ENCODE measurements at regions not wholly inside any gene's neighbourhood (a gene's known extent, or its start where the extent isn't known, plus 50 kb on each side); places are given as distances from the start of the nearest gene placed in this dataset.

- no peak for TF ChIP-seq CTCF (conservative IDR thresholded peaks at IDR 0.05)
- no peak for TF ChIP-seq ZFX (IDR thresholded peaks at IDR 0.05)
- H3K27ac ChIP-seq = no peak overlapping the region
These were observed 838.3 kb upstream of the ROBO1 start for GRCh38 chr3:80606073-80606472.

GRCh38 chr3:80601479-80601878 lies 833.7 kb upstream of the ROBO1 start:
- TF ChIP-seq ZFX (IDR thresholded peaks at IDR 0.05) = no peak
- no peak for TF ChIP-seq CTCF (conservative IDR thresholded peaks at IDR 0.05)
- no peak overlapping the region for H3K27ac ChIP-seq

GRCh38 chr3:80592792-80593191 lies 825.0 kb upstream of the ROBO1 start:
- no peak overlapping the region for H3K27ac ChIP-seq
- TF ChIP-seq ZFX (IDR thresholded peaks at IDR 0.05) (no peak), CTCF (conservative IDR thresholded peaks at IDR 0.05) (no peak)

GRCh38 chr3:80586338-80586737 lies 818.5 kb upstream of the ROBO1 start:
- no peak overlapping the region for H3K27ac ChIP-seq
- TF ChIP-seq CTCF (conservative IDR thresholded peaks at IDR 0.05) (no peak), ZFX (IDR thresholded peaks at IDR 0.05) (no peak)

GRCh38 chr3:80580146-80580545 lies 812.3 kb upstream of the ROBO1 start:
- no peak for TF ChIP-seq CTCF (conservative IDR thresholded peaks at IDR 0.05)
- no peak for TF ChIP-seq ZFX (IDR thresholded peaks at IDR 0.05)
- H3K27ac ChIP-seq = no peak overlapping the region

GRCh38 chr3:80564391-80564790 lies 796.6 kb upstream of the ROBO1 start:
- TF ChIP-seq CTCF (conservative IDR thresholded peaks at IDR 0.05) (no peak), ZFX (IDR thresholded peaks at IDR 0.05) (no peak)
- no peak overlapping the region for H3K27ac ChIP-seq

- H3K27ac ChIP-seq = no peak overlapping the region
- TF ChIP-seq ZFX (IDR thresholded peaks at IDR 0.05) = no peak
- TF ChIP-seq CTCF (conservative IDR thresholded peaks at IDR 0.05) = 0 out of 2 replicates have a peak, but pooled peaks have one; percentile 18
These were observed 791.9 kb upstream of the ROBO1 start for GRCh38 chr3:80559701-80560100.
